HAP-1 (cell line): ENCODE measurements at regions not wholly inside any gene's neighbourhood (a gene's known extent, or its start where the extent isn't known, plus 50 kb on each side); places are given as distances from the start of the nearest gene placed in this dataset.

Source experiments
- DNase-seq, 2 experiments: peaks; one replicate each; pipeline ENCODE4 v3.0.0-alpha.2; 2016 to 2020; ENCODE audit warnings: low spot score in 2 of 2
- H3K27me3 ChIP-seq: fragments of 250-450 bp; sonication (Bioruptor Pico); 2 replicates; pipeline ENCODE4 v1.5.1; 2020; ENCODE audit warnings: low read depth, mild to moderate bottlenecking, moderate library complexity
- H3K36me3 ChIP-seq: fragments of 250-450 bp; sonication (Bioruptor Pico); replicated peaks from 2 replicates; pipeline ENCODE4 v1.5.1; 2020; ENCODE audit warnings: mild to moderate bottlenecking
- H3K4me1 ChIP-seq: fragments of 250-450 bp; sonication (Bioruptor Pico); 2 replicates; pipeline ENCODE4 v1.5.1; 2020; ENCODE audit warnings: mild to moderate bottlenecking
- H3K4me3 ChIP-seq: fragments of 250-450 bp; sonication (Bioruptor Pico); 2 replicates; pipeline ENCODE4 v1.5.1; 2020; ENCODE audit warnings: mild to moderate bottlenecking, moderate library complexity
- H3K9me3 ChIP-seq: fragments of 250-450 bp; sonication (Bioruptor Pico); 2 replicates; pipeline ENCODE4 v1.5.1; 2020; ENCODE audit warnings: mild to moderate bottlenecking, moderate library complexity
- in situ Hi-C: fragments of 300-500 bp; cut with MboI; formaldehyde crosslinking; loops from 3 replicates; pipeline ENCODE4 v1.14.3; 2020; ENCODE audit warnings: low sequenced_read_pairs, inconsistent platforms, mixed read lengths

- Histone ChIP-seq H3K36me3 (no peaks in the 10 kb centered on the region), H3K4me1 (peaks cover 3% of the 10 kb centered on the region; the same call in 1 of the 2 replicates), H3K4me3 (no peak overlapping the region), H3K27me3 (no peaks in the 10 kb centered on the region; the same call in 1 of the 2 replicates), H3K9me3 (no peaks in the 10 kb centered on the region)
- in situ Hi-C loops = no loop called here
- no peak for DNase-seq
These were observed 56.0 kb upstream of the CTTNBP2 start for GRCh38 chr7:117929237-117929636.

GRCh38 chr7:117931314-117931713 is 58.1 kb upstream of the CTTNBP2 start:
- Histone ChIP-seq H3K9me3 (no peaks in the 10 kb centered on the region), H3K4me1 (no peaks in the 10 kb centered on the region), H3K36me3 (no peaks in the 10 kb centered on the region), H3K4me3 (no peak overlapping the region), H3K27me3 (no peaks in the 10 kb centered on the region; the same call in 1 of the 2 replicates)
- in situ Hi-C loops = no loop called here
- no peak for DNase-seq

DNA sequence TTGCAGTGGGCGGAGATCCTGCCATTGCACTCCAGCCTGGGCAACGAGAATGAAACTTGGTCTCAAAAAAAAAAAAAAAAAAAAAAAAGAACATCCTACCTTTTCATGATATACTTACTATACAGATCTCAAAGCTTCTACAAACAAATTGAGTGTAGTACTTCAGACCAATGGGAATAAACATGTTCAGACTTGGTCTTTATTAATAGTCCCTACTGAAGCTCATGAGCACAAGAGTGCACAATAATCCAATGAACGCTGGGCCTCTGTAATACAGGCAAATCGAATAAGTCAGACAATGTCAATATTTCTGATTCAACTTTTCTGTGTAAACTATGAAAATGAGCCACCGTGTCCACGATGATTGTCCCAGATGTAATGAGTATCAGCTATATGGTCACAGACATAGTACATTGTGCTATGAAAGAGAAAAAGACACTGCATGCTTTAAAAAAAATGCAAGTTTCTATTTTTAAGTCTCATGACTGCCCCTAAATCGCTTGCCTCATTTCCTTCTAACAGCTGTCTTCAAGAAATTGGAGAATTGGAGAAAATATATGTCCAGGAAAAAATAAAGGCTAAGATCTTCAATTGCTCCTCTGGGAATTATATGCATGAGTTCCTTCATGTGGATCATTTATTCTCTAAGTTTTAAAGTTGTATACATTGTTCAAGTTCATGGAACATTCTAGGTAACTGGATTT is 64.0 kb upstream of the CTTNBP2 start:
- in situ Hi-C loops = no loop called here

DNA sequence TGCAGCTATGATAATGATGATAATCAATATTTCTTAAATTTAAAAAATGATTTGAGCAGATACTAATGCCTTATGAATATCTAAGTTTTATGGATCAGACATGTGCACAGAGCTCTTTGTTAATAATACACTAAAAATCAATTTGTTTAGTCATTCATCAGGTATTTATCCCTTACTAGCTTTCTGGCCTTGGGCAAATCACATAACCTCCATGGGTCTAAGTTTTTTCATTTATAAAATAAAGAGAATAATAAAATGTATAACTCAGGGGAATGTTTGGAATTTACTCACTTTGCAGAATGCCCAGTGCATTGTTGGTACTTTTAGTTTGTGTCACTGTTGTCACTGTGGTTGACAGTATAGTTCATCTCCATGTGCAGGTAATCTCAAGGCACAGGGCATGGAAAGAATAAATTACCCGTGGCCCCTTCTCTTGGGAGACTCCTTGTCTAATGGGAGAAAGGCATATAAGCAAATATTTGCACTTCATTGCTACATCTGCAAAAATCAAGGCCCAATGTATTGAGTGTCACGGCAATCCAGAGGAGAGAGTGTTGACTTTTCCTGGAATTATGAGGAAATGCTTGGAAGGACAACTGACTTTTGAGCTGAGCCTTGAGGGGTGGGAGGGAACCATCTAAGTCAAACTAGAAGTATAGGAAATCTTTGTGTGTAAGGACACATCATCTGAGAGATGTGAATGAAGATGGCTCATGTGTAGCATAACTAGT is 64.7 kb upstream of the CTTNBP2 start:
- H3K4me1 ChIP-seq = no peaks in the 10 kb centered on the region
- H3K4me3 ChIP-seq = no peak overlapping the region
- no peak for DNase-seq
- H3K27me3 ChIP-seq = no peaks in the 10 kb centered on the region
- in situ Hi-C loops = no loop called here
- H3K9me3 ChIP-seq = no peaks in the 10 kb centered on the region
- H3K36me3 ChIP-seq = no peaks in the 10 kb centered on the region

More for the DNA sequence above, 64.0 kb upstream of the CTTNBP2 start:
- H3K9me3 ChIP-seq = no peaks in the 10 kb centered on the region
- DNase-seq = no peak
- no peak overlapping the region for H3K4me3 ChIP-seq
- no peaks in the 10 kb centered on the region for H3K4me1 ChIP-seq
- H3K36me3 ChIP-seq = no peaks in the 10 kb centered on the region
- no peaks in the 10 kb centered on the region for H3K27me3 ChIP-seq

- in situ Hi-C loops = no loop called here
- no peaks in the 10 kb centered on the region for H3K9me3 ChIP-seq
- H3K27me3 ChIP-seq = no peaks in the 10 kb centered on the region
- no peak overlapping the region for H3K4me3 ChIP-seq
- peaks cover 4% of the 10 kb centered on the region for H3K4me1 ChIP-seq
- no peak for DNase-seq
- no peaks in the 10 kb centered on the region for H3K36me3 ChIP-seq
These were observed 68.0 kb upstream of the CTTNBP2 start for GRCh38 chr7:117941138-117941810.

GRCh38 chr7:117942780-117943179 is 69.5 kb upstream of the CTTNBP2 start:
- Histone ChIP-seq H3K36me3 (no peaks in the 10 kb centered on the region), H3K27me3 (no peaks in the 10 kb centered on the region), H3K4me3 (no peak overlapping the region), H3K9me3 (no peaks in the 10 kb centered on the region), H3K4me1 (peaks cover 4% of the 10 kb centered on the region)
- DNase-seq = no peak
- in situ Hi-C loops = no loop called here

DNA sequence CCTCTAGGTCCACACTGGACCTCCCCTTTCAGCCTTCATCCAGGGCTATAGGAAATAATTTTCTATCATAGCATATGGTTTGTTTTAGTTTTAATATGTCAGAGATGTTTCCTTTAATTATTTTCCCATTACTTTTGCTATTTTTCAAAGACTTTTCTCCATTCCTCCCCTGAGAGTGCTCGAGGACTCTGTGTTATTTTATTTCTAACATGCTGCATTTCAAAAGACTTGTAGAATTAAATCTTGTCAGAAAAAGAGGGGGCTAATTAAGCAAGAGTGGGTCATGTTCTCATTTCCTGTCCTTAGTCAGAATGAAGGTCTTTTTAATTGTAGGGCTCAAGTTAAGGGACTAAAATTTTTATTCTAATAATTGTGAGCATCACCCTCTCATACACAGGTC is 71.6 kb upstream of the CTTNBP2 start:
- no peak for DNase-seq
- no peak overlapping the region for H3K4me3 ChIP-seq
- H3K4me1 ChIP-seq = peaks cover 4% of the 10 kb centered on the region
- no peaks in the 10 kb centered on the region for H3K36me3 ChIP-seq
- in situ Hi-C loops = no loop called here
- no peaks in the 10 kb centered on the region; the same call in 1 of the 2 replicates for H3K9me3 ChIP-seq
- H3K27me3 ChIP-seq = no peaks in the 10 kb centered on the region

- no peak overlapping the region for H3K4me3 ChIP-seq
- peaks cover 4% of the 10 kb centered on the region for H3K4me1 ChIP-seq
- peak; percentile 8 to 21 for DNase-seq
- no peaks in the 10 kb centered on the region for H3K36me3 ChIP-seq
- no peaks in the 10 kb centered on the region for H3K27me3 ChIP-seq
- no peaks in the 10 kb centered on the region; the same call in 1 of the 2 replicates for H3K9me3 ChIP-seq
- in situ Hi-C loops = no loop called here
These were observed 73.0 kb upstream of the CTTNBP2 start for GRCh38 chr7:117946151-117946633.

- in situ Hi-C loops = no loop called here
- DNase-seq = no peak
These were observed 76.0 kb upstream of the CTTNBP2 start for GRCh38 chr7:117949232-117949631.

GRCh38 chr7:117950601-117951260 is 77.5 kb upstream of the CTTNBP2 start:
- Histone ChIP-seq H3K36me3 (no peaks in the 10 kb centered on the region), H3K4me1 (peaks cover 4% of the 10 kb centered on the region), H3K27me3 (no peaks in the 10 kb centered on the region), H3K9me3 (no peaks in the 10 kb centered on the region; the same call in 1 of the 2 replicates), H3K4me3 (no peak overlapping the region)
- in situ Hi-C loops = no loop called here
- no peak for DNase-seq

More at GRCh38 chr7:117949232-117949631, 76.0 kb upstream of the CTTNBP2 start:
- H3K4me3 ChIP-seq = no peak overlapping the region
- no peaks in the 10 kb centered on the region; the same call in 1 of the 2 replicates for H3K9me3 ChIP-seq
- H3K36me3 ChIP-seq = no peaks in the 10 kb centered on the region
- peaks cover 4% of the 10 kb centered on the region for H3K4me1 ChIP-seq
- H3K27me3 ChIP-seq = no peaks in the 10 kb centered on the region

DNA sequence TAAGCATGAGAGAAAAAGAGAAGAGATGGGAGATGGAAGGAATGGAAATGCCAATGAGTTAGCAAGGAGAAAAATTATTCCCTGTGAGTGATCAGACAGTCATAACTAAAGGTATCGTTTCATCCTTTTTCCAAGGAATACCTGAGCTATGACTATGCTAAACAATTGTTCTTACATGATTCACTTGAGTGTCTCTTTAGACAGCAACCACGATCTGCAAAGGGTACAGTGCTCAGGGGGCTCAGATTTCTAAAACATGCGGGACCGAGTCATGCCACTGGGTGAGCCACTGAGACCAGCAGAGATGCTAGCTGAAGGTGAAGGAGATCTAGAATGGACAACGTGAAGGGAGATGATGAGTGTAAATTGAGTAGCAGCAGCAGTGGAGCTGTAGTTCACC is 78.0 kb upstream of the CTTNBP2 start:
- in situ Hi-C loops = no loop called here
- H3K36me3 ChIP-seq = no peaks in the 10 kb centered on the region
- no peaks in the 10 kb centered on the region; the same call in 1 of the 2 replicates for H3K9me3 ChIP-seq
- no peak overlapping the region for H3K4me3 ChIP-seq
- peaks cover under 1% of the 10 kb centered on the region; the same call in 1 of the 2 replicates for H3K4me1 ChIP-seq
- no peak for DNase-seq
- H3K27me3 ChIP-seq = no peaks in the 10 kb centered on the region

GRCh38 chr7:117951691-117952280 is 78.5 kb upstream of the CTTNBP2 start:
- Histone ChIP-seq H3K36me3 (no peaks in the 10 kb centered on the region), H3K9me3 (no peaks in the 10 kb centered on the region; the same call in 1 of the 2 replicates), H3K27me3 (no peaks in the 10 kb centered on the region), H3K4me3 (no peak overlapping the region), H3K4me1 (no peaks in the 10 kb centered on the region)
- in situ Hi-C loops = no loop called here
- DNase-seq = no peak

DNA sequence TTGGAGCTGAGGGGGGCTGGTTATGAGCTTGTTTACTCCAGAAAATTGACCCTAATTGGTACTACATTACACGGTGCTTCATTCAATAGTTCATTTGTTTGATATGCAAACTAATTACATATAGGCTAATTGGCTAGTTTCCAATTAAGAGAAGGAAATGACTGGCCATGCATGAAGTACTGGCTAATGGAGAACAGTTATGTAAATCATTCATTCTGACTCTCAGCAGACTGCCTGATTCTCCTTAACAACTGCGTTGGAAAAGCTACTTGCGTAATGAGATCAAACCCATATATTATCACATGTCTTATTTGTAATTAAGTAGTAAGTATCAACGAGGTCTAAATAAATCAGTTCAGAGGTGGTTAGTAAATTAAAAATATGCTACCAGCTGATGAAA is 81.8 kb upstream of the CTTNBP2 start:
- no peak overlapping the region for H3K4me3 ChIP-seq
- in situ Hi-C loops = no loop called here
- H3K4me1 ChIP-seq = no peaks in the 10 kb centered on the region
- no peaks in the 10 kb centered on the region for H3K36me3 ChIP-seq
- H3K27me3 ChIP-seq = no peaks in the 10 kb centered on the region
- H3K9me3 ChIP-seq = no peaks in the 10 kb centered on the region
- DNase-seq = no peak
